ELR (cell line): ENCODE measurements at regions not wholly inside any gene's neighbourhood (a gene's known extent, or its start where the extent isn't known, plus 50 kb on each side); places are given as distances from the start of the nearest gene placed in this dataset.

Source experiments
- DNase-seq: peaks from one replicate; pipeline ENCODE4 v3.0.0-alpha.2; 2015; ENCODE audit warnings: low read depth

DNA sequence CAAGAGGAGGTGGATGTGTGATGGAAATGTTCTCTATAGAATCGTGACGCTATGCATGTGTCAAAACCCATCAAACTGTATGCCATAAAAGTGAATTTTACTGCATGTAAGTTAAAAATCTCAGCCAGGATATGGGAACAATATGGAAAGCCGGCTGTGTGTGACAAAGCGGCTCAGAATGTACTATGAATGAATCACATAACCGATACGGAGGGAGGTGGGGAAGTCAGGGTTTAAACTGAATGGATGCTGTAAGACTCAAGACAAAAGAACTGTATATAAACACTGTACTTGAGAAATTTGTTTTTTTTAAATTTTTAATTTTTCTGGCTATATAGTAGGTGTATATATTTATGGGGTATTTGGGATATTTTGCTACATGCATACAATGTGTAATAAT is 111.6 kb upstream of the PDE4B start:
- peak; percentile 89 for DNase-seq

GRCh38 chr1:65687428-65688214 is 105.1 kb upstream of the PDE4B start:
- DNase-seq = peak; percentile 72

- DNase-seq = no peak
These were observed 104.5 kb upstream of the PDE4B start for GRCh38 chr1:65688215-65688566.

DNA sequence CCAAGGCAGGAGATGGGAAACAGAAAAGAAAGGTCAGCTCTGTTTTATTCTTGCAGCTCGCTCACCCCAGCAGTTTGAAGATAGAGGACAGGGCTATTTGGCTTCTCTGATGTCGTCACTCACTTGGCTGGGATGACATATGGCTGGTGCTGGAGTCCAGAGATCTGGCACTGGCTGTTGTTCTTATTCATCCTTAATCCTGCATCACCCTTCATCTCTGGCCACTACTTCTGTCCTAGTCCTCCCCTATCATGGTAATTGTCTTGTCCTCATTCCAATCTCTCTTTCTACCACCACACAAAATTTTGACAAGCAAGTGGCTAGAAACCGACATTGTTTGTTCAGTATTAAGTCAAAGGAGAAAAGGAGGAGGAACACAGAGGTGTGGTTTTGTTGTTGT is 103.8 kb upstream of the PDE4B start:
- DNase-seq = no peak

GRCh38 chr1:65691152-65691900 is 101.4 kb upstream of the PDE4B start:
- DNase-seq = no peak

DNA sequence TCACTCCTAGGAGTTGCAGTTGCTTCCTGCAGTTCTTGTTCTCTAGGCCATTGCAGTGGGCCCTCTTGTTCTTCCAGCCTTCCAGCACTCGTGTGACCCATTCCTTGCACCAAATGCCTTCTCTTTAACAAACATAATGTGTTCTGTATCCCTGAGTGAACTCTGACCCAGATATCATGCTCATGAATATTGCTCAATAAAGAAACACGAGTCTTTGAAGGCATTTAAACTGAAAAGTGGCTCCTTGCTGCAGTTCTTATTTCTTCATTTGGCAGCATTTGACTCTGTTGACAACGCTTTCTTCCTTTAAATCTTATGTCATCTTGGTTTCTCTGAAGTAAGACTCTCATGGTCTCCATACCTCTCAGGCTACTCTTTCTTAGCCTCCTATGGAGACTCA is 100.7 kb upstream of the PDE4B start:
- DNase-seq = no peak

GRCh38 chr1:65694126-65694525 is 98.6 kb upstream of the PDE4B start:
- no peak for DNase-seq

DNA sequence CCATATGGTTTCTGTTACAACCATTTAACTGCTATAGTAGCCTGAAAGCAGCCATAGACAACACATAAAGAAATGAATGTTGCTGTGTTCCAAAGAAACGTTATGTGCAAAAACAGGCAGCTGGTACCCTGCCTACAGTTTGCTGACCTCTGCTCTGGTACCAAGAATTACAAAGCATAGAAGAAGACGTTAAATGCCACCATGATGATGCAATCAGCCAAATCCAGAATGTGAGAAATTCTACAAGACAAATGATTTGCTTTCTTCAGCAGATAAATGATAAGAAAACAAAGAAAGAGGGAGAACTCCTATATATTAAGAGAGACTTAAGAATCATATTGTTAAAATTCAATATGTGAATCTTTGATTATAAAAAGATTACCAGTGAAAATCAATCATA is 97.8 kb upstream of the PDE4B start:
- DNase-seq = no peak

DNA sequence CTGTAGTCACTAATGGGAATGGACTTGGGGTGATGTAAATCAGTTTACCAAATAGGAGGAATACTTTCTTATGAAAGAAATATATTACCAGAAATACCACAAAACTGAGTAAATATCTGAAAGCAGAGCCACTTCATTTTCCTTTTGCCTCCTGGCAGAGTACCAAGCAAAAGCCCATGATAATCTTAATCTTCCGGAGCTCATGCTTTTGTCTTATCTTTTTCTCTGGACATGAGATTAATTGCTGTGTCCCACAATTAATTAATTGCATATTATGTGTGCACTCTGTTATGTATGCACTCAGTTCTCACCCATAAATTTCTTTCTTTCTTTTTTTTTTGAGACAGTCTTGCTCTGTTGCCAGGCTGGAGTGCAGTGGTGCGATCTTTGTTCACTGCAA is 94.1 kb upstream of the PDE4B start:
- no peak for DNase-seq

- no peak for DNase-seq
These were observed 88.8 kb upstream of the PDE4B start for GRCh38 chr1:65703853-65704252.

DNA sequence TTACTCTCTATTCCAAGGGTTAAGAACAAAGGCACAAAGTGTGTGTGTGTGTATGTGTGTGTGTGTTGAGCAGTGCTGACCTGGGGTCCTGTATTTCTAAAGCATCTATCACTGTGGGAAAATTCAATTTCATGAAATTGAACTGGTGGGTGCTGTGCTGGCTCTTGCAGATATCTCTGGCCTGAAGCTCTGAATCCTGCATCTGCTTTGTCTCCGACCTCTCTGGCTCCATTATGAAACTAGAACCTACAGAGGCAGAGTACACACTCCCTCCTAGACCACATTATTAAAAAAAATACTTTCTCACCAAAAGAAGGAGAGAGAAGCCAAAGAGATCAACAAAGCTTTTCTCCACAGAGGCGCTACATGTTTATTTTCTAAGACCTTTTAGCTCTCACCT is 88.4 kb upstream of the PDE4B start:
- DNase-seq = no peak

DNA sequence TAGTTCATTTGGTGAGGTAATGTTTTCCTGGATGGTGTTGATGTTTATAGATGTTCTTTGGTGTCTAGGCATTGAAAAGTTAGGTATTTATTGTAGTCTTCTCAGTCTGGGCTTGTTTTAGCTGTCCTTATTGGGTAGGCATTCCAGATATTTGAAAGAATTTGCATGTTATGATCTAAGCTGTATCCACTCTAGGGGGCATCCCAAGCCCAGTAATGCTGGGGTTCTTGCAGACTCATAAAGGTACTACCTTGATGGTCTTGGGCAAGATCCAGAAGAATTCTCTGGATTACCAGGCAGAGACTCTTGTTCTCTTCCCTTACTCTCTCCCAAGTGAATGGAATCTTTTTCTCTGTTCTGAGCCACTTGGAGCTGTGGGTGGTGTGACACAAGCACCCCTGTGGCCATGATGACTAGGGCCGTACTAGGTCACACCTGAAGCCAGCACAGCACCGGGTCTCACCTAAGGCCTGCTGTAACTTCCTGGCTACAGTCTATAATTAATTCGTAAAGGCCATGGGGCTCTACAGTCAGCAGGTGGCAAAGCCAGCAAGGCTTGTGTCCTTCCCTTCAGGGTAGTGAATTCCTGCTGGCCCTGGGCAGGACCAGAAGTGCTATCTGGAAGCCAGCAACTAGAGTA is 74.8 kb upstream of the PDE4B start:
- peak; percentile 71 for DNase-seq

DNA sequence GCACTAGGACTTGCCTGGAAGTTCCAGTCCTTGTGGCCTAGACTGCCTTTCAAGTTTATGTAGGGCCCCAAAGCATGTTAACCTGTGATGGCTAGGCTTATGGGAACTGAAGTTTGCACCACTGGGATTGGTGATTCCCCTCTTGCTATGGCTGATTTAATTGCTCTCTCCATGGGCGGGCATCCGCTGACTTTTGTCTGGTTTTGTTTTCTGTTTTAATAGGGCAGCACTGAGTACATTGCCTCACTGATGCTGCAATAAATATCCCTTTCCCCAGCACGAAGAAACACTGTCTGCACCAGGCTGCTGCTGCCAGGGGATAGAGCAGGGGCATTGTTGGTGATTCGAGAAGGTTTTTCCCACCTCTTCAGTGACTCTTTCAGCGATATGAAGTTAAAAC is 73.3 kb upstream of the PDE4B start:
- no peak for DNase-seq

DNA sequence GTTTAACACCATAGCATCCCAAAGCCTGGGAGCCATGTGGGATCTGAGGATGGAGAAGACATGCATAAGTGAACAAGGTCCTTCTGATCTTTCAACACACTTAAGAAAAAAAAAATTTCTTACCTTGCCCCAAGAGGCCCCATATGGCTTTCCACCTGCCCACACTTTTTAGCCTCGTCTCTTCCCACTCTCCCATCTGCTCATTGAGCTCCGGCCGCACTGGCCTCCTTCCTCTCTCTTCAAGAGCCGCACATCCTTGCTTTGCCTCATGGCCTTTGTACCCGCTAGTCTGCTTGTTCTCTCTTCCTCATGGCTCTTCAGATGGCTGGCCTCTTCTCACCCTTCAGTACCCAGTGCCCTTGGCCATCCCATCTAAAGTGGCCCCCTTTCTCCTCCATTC is 70.2 kb upstream of the PDE4B start:
- no peak for DNase-seq

GRCh38 chr1:65724151-65724550 is 68.5 kb upstream of the PDE4B start:
- no peak for DNase-seq

- no peak for DNase-seq
These were observed 67.6 kb upstream of the PDE4B start for GRCh38 chr1:65725064-65725463.

DNA sequence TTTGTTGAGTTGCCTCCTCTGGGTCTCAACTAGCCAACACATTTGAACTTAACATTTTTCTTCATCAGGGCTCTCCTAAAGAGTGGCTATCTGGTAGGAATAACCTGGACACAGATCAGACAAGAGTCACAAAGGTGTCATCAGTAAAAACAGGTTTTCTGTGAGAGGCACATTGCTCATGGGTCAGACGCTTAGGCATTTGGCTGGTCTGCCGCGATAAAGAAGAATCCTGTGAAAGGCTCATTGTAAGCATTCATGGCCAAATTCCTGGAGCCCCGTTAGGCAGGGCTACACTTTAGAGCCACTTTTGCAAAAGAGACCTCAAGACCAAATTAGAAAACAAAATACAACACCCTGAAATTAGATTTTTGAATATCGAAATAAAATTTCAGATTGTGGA is 64.2 kb upstream of the PDE4B start:
- DNase-seq = no peak

DNA sequence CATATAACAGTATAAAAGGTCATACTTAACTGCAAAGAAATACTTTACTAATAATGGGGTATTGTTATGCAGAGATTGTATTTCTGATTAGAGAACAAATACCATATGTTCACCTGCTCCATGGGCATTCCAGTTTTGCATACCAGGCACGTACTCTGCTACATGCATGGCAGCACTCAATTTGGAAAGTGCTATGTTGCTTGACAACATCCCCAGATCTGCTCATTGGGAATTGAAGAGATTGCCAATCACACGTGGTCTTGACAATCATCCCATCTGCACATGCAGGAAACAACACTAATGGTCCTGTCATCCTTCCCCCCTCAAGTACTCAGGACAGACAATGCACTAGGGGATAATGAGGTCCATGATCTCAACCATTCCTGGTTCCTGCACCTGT is 63.4 kb upstream of the PDE4B start:
- no peak for DNase-seq

DNA sequence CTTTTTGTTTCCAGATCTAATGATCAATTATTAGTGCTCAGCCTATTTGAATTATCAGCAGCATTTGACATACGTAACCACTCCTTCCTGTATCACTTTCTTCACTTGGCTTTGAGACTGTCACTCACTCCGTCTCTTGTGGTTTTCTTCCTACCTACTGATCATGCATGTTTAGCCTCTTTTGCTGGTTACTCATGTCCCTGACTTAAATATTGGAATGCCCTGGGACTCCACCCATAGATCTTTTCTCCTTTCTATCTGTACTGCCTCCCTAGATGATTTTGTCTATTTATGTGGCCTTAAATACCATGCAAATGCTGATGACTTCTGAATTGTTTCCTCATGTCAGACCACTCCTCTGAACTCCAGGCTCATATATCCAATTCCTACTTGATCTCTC is 57.7 kb upstream of the PDE4B start:
- peak; percentile 46 for DNase-seq

- DNase-seq = no peak
These were observed 50.7 kb upstream of the PDE4B start for GRCh38 chr1:65741993-65742392.
